ENCODE measurements at regions not wholly inside any gene's neighbourhood (a gene's known extent, or its start where the extent isn't known, plus 50 kb on each side); places are given as distances from the start of the nearest gene placed in this dataset.

DNA sequence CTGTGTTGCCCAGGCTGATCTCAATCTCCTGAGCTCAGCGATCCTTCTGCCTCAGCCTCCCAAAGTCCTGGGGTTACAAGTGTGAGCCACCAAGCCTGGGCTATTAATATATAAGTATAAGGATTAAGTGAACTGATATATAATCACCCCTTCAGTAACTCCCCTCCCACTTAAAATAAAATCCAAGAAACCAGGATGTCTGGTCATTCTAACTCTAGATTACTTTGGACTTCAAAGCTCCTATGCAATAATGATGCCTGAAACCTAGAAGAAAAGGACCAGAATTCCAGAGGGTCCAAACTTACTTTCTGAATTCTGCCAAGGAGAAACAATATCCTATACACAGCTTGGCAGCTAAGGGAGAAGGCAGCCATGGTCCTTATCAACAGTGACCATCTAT is 206.8 kb upstream of the ZNF217 start:
- TF ChIP-seq L3MBTL2 (conservative IDR thresholded peaks at IDR 0.05) (no peak), FOXK2 (IDR thresholded peaks at IDR 0.05) (no peak), LEF1 (IDR thresholded peaks at IDR 0.05; ENCODE audit: borderline replicate concordance) (no peak), SP1 (IDR thresholded peaks at IDR 0.05) (no peak), FOXM1 (IDR thresholded peaks at IDR 0.05; ENCODE audit: borderline replicate concordance) (no peak), CTBP1 (IDR thresholded peaks at IDR 0.05; ENCODE audit: borderline replicate concordance) (no peak), HDGF (IDR thresholded peaks at IDR 0.05; ENCODE audit: borderline replicate concordance) (no peak)
